ENCODE measurements at regions not wholly inside any gene's neighbourhood (a gene's known extent, or its start where the extent isn't known, plus 50 kb on each side); places are given as distances from the start of the nearest gene placed in this dataset.

DNA sequence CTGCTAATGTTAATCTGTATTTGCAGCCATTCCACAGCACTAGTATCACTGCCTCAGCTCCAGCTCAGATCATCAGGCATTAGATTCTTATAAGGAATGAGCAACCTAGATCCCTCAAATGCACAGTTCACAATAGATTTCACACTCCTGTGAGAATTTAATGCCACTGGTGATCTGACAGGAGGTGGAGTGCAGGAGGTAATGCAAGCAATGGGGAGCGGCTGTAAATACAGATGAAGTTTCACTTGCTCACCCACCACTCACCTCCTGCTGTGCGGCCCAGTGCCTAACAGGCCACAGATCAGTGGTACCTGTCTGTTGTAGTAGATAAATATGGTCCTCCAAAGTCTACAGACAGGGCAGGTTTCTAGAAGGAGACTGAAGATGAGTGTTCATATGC, 97.7 kb upstream of the TMEFF2 start:
- intact Hi-C loops (cut with DNase I) = no loop called here
- H3K27ac ChIP-seq (ENCODE audit: low read depth in 1 of 2, low read length in 2 of 2) = no peak overlapping the region
- 98 to 100% methylated on average over 2 of the region's 2 CpGs for WGBS, 2 donors
- no peaks in the 10 kb centered on the region for H3K9me3 ChIP-seq (ENCODE audit: control insufficient read depth, low read length)
- H3K4me3 ChIP-seq (ENCODE audit: low read length in 2 of 2) = no peak overlapping the region
- DNase-seq = no peak
- H3K36me3 ChIP-seq (ENCODE audit: control insufficient read depth in 1 of 2, insufficient read depth in 2 of 2, low read length in 1 of 2) = no peaks in the 10 kb centered on the region
- no peaks in the 10 kb centered on the region for H3K27me3 ChIP-seq (ENCODE audit: control insufficient read depth in 1 of 2, insufficient read depth in 2 of 2, low read length in 1 of 2)
- no peak for ATAC-seq (ENCODE audit: low FRiP score)
- H3K4me1 ChIP-seq (ENCODE audit: control insufficient read depth in 1 of 2, insufficient read depth in 2 of 2, low read length in 2 of 2) = no peaks in the 10 kb centered on the region

- 19 to 23% methylated on average over 2 of the region's 2 CpGs for whole genome bisulfite sequencing, 2 donors
- Histone ChIP-seq H3K4me1 (ENCODE audit: control insufficient read depth in 1 of 2, insufficient read depth in 2 of 2, low read length in 2 of 2) (no peaks in the 10 kb centered on the region), H3K4me3 (ENCODE audit: low read length in 2 of 2) (no peak overlapping the region), H3K27me3 (ENCODE audit: control insufficient read depth in 1 of 2, insufficient read depth in 2 of 2, low read length in 1 of 2) (no peaks in the 10 kb centered on the region), H3K36me3 (ENCODE audit: control insufficient read depth in 1 of 2, insufficient read depth in 2 of 2, low read length in 1 of 2) (no peaks in the 10 kb centered on the region), H3K9me3 (ENCODE audit: control insufficient read depth, low read length) (no peaks in the 10 kb centered on the region), H3K27ac (ENCODE audit: low read depth in 1 of 2, low read length in 2 of 2) (no peak overlapping the region)
- ATAC-seq (ENCODE audit: low FRiP score) (no peak), DNase-seq (no peak)
- intact Hi-C loops (cut with DNase I) = loop anchor here in 1 of 2 donors (10.0 kb wide), 2 partner anchors 93 to 473 kb away; partner anchors contain the start of gene TMEFF2
These were observed 93.6 kb upstream of the TMEFF2 start for GRCh38 chr2:192288295-192288694.

DNA sequence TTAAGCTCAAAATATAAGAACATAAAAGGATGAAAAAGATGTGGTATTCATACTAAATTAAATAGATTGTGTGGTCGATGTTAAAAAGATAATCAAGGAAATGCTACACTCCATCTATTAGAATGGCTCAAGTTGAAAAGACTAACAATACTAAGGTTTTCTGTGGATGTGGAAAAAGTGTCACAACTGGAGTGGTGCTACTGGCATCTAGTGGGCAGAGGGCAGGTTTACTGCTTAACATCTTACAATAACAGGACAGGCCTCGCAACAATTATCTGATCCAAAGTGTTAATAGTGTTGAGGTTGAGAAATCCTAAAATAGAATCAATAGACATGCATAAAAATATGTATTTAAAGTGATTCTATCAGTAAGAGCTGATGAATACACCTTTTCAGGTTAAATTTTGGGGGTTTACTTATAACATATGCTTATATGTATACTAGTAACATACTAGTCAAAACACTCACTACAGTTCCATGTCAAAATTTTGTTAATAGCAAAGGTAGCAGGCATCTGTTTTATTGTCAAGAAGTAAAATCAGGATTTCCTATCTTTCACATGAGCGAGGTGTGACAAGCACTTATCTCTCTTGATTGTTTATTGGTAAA, 91.5 kb upstream of the TMEFF2 start:
- WGBS, 2 donors = 75 to 85% methylated on average over 3 of the region's 3 CpGs
- H3K9me3 ChIP-seq (ENCODE audit: control insufficient read depth, low read length) = no peaks in the 10 kb centered on the region
- no peak for DNase-seq
- no peaks in the 10 kb centered on the region for H3K27me3 ChIP-seq (ENCODE audit: control insufficient read depth in 1 of 2, insufficient read depth in 2 of 2, low read length in 1 of 2)
- H3K36me3 ChIP-seq (ENCODE audit: control insufficient read depth in 1 of 2, insufficient read depth in 2 of 2, low read length in 1 of 2) = no peaks in the 10 kb centered on the region
- H3K4me1 ChIP-seq (ENCODE audit: control insufficient read depth in 1 of 2, insufficient read depth in 2 of 2, low read length in 2 of 2) = no peaks in the 10 kb centered on the region
- H3K27ac ChIP-seq (ENCODE audit: low read depth in 1 of 2, low read length in 2 of 2) = no peak overlapping the region
- no peak for ATAC-seq (ENCODE audit: low FRiP score)
- no peak overlapping the region for H3K4me3 ChIP-seq (ENCODE audit: low read length in 2 of 2)
- intact Hi-C loops (cut with DNase I) = loop anchor here in 1 of 2 donors (10.0 kb wide), 2 partner anchors 91 to 471 kb away; partner anchors contain the start of gene TMEFF2

GRCh38 chr2:192283450-192283849, 88.7 kb upstream of the TMEFF2 start:
- 96 to 97% methylated on average over 1 of the region's 1 CpG for WGBS, 2 donors
- no peaks in the 10 kb centered on the region for H3K36me3 ChIP-seq (ENCODE audit: control insufficient read depth in 1 of 2, insufficient read depth in 2 of 2, low read length in 1 of 2)
- no peak overlapping the region for H3K27ac ChIP-seq (ENCODE audit: low read depth in 1 of 2, low read length in 2 of 2)
- no peaks in the 10 kb centered on the region for H3K27me3 ChIP-seq (ENCODE audit: control insufficient read depth in 1 of 2, insufficient read depth in 2 of 2, low read length in 1 of 2)
- no peak overlapping the region for H3K4me3 ChIP-seq (ENCODE audit: low read length in 2 of 2)
- H3K9me3 ChIP-seq (ENCODE audit: control insufficient read depth, low read length) = no peaks in the 10 kb centered on the region
- DNase-seq (no peak), ATAC-seq (ENCODE audit: low FRiP score) (no peak)
- H3K4me1 ChIP-seq (ENCODE audit: control insufficient read depth in 1 of 2, insufficient read depth in 2 of 2, low read length in 2 of 2) = no peaks in the 10 kb centered on the region
- intact Hi-C loops (cut with DNase I) = loop anchor here in 1 of 2 donors (10.0 kb wide), 2 partner anchors 89 to 469 kb away; partner anchors contain the start of gene TMEFF2

DNA sequence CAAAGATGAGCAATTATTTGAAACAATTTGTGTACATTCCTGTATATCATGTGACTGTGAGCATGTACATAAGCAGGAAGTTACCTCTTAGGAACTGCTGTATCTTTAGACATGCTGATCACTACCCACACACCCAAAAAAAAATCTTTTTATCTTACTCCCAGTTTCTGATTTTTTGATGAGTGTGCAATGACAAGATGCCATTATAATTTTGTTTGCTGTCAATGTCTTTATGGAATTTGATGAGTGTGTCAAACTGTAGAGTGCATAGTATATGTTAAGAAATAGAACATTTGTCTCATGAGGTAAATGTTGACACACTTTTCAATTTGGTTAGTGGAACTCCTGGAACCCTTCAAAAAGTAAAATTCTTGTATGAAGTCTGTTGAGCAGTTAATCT, 84.0 kb upstream of the TMEFF2 start:
- Histone ChIP-seq H3K27me3 (ENCODE audit: control insufficient read depth in 1 of 2, insufficient read depth in 2 of 2, low read length in 1 of 2) (no peaks in the 10 kb centered on the region), H3K9me3 (ENCODE audit: control insufficient read depth, low read length) (no peaks in the 10 kb centered on the region), H3K4me3 (ENCODE audit: low read length in 2 of 2) (no peak overlapping the region), H3K27ac (ENCODE audit: low read depth in 1 of 2, low read length in 2 of 2) (no peak overlapping the region), H3K4me1 (ENCODE audit: control insufficient read depth in 1 of 2, insufficient read depth in 2 of 2, low read length in 2 of 2) (no peaks in the 10 kb centered on the region), H3K36me3 (ENCODE audit: control insufficient read depth in 1 of 2, insufficient read depth in 2 of 2, low read length in 1 of 2) (no peaks in the 10 kb centered on the region)
- DNase-seq = no peak
- intact Hi-C loops (cut with DNase I) = no loop called here
- no peak for ATAC-seq (ENCODE audit: low FRiP score)

- intact Hi-C loops (cut with DNase I) = no loop called here
- H3K36me3 ChIP-seq (ENCODE audit: control insufficient read depth in 1 of 2, insufficient read depth in 2 of 2, low read length in 1 of 2) = no peaks in the 10 kb centered on the region
- H3K27ac ChIP-seq (ENCODE audit: low read depth in 1 of 2, low read length in 2 of 2) = no peak overlapping the region
- no peaks in the 10 kb centered on the region for H3K9me3 ChIP-seq (ENCODE audit: control insufficient read depth, low read length)
- WGBS, 2 donors = 95% methylated on average over 3 of the region's 3 CpGs
- no peaks in the 10 kb centered on the region for H3K4me1 ChIP-seq (ENCODE audit: control insufficient read depth in 1 of 2, insufficient read depth in 2 of 2, low read length in 2 of 2)
- H3K4me3 ChIP-seq (ENCODE audit: low read length in 2 of 2) = no peak overlapping the region
- DNase-seq = no peak
- no peaks in the 10 kb centered on the region for H3K27me3 ChIP-seq (ENCODE audit: control insufficient read depth in 1 of 2, insufficient read depth in 2 of 2, low read length in 1 of 2)
- ATAC-seq (ENCODE audit: low FRiP score) = no peak
These were observed 82.9 kb upstream of the TMEFF2 start for GRCh38 chr2:192277494-192278109.

- DNase-seq (no peak), ATAC-seq (ENCODE audit: low FRiP score) (no peak)
- intact Hi-C loops (cut with DNase I) = no loop called here
- H3K36me3 ChIP-seq (ENCODE audit: control insufficient read depth in 1 of 2, insufficient read depth in 2 of 2, low read length in 1 of 2) = no peaks in the 10 kb centered on the region
- WGBS, 2 donors = 58 to 64% methylated on average over 3 of the region's 3 CpGs
- H3K27ac ChIP-seq (ENCODE audit: low read depth in 1 of 2, low read length in 2 of 2) = no peak overlapping the region
- no peaks in the 10 kb centered on the region for H3K4me1 ChIP-seq (ENCODE audit: control insufficient read depth in 1 of 2, insufficient read depth in 2 of 2, low read length in 2 of 2)
- H3K27me3 ChIP-seq (ENCODE audit: control insufficient read depth in 1 of 2, insufficient read depth in 2 of 2, low read length in 1 of 2) = no peaks in the 10 kb centered on the region
- no peak overlapping the region for H3K4me3 ChIP-seq (ENCODE audit: low read length in 2 of 2)
- no peaks in the 10 kb centered on the region for H3K9me3 ChIP-seq (ENCODE audit: control insufficient read depth, low read length)
These were observed 80.9 kb upstream of the TMEFF2 start for GRCh38 chr2:192275632-192276031.

DNA sequence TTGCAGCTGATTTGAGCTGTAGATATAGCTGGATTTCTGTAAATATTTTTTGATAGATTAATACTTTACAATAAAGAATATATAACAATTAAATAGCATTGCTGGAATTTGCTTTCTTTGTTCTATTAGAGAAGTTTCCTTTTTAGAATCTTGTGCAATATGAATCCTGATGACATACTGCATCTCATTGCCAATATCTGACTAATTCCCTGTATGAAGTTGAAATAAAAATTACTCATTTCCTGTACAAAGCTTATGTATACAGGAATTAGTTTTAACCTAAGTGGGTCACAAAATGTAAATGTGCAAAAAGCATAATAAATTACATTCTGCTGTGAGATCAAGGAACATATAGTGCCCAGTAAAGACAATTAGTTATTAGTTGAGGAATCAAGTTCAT, 72.8 kb upstream of the TMEFF2 start:
- Histone ChIP-seq H3K9me3 (ENCODE audit: control insufficient read depth, low read length) (no peaks in the 10 kb centered on the region), H3K4me3 (ENCODE audit: low read length in 2 of 2) (no peak overlapping the region), H3K4me1 (ENCODE audit: control insufficient read depth in 1 of 2, insufficient read depth in 2 of 2, low read length in 2 of 2) (no peaks in the 10 kb centered on the region), H3K27ac (ENCODE audit: low read depth in 1 of 2, low read length in 2 of 2) (no peak overlapping the region), H3K27me3 (ENCODE audit: control insufficient read depth in 1 of 2, insufficient read depth in 2 of 2, low read length in 1 of 2) (no peaks in the 10 kb centered on the region), H3K36me3 (ENCODE audit: control insufficient read depth in 1 of 2, insufficient read depth in 2 of 2, low read length in 1 of 2) (no peaks in the 10 kb centered on the region)
- intact Hi-C loops (cut with DNase I) = no loop called here
- DNase-seq (no peak), ATAC-seq (ENCODE audit: low FRiP score) (no peak)

GRCh38 chr2:192265751-192266150, 71.0 kb upstream of the TMEFF2 start:
- intact Hi-C loops (cut with DNase I) = no loop called here
- WGBS, 2 donors = 38 to 39% methylated on average over 2 of the region's 2 CpGs
- H3K27me3 ChIP-seq (ENCODE audit: control insufficient read depth in 1 of 2, insufficient read depth in 2 of 2, low read length in 1 of 2) = no peaks in the 10 kb centered on the region
- no peaks in the 10 kb centered on the region for H3K36me3 ChIP-seq (ENCODE audit: control insufficient read depth in 1 of 2, insufficient read depth in 2 of 2, low read length in 1 of 2)
- no peaks in the 10 kb centered on the region for H3K9me3 ChIP-seq (ENCODE audit: control insufficient read depth, low read length)
- DNase-seq (no peak), ATAC-seq (ENCODE audit: low FRiP score) (no peak)
- H3K27ac ChIP-seq (ENCODE audit: low read depth in 1 of 2, low read length in 2 of 2) = no peak overlapping the region
- no peak overlapping the region for H3K4me3 ChIP-seq (ENCODE audit: low read length in 2 of 2)
- H3K4me1 ChIP-seq (ENCODE audit: control insufficient read depth in 1 of 2, insufficient read depth in 2 of 2, low read length in 2 of 2) = no peaks in the 10 kb centered on the region

Data from aorta (tissue), 5 donors.